ENCODE measurements at regions not wholly inside any gene's neighbourhood (a gene's known extent, or its start where the extent isn't known, plus 50 kb on each side); places are given as distances from the start of the nearest gene placed in this dataset.

DNA sequence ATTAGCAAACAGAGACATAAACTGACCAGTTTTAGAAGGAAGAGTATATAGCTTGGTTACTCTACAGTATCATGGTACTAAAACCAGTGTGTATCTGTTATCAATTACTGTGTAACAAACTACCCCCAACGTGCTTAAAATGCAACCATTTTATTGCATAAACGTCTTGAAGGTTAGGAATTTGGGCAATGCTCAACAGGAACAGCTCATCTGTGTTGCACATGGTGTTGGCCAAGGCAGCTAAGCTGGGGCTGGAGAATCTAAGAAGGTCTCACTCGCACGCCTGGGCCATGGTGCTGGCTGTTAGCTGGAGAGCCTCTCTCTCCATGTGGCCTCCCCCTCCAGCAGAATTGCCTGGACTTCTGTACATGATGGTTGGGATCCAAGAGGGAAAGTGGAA, 81.2 kb upstream of the THBS1 start:
- CTCF ChIA-PET, result no interaction called here

GRCh38 chr15:39501366-39502081, 79.4 kb upstream of the THBS1 start:
- TF ChIP-seq, protein P1, sequence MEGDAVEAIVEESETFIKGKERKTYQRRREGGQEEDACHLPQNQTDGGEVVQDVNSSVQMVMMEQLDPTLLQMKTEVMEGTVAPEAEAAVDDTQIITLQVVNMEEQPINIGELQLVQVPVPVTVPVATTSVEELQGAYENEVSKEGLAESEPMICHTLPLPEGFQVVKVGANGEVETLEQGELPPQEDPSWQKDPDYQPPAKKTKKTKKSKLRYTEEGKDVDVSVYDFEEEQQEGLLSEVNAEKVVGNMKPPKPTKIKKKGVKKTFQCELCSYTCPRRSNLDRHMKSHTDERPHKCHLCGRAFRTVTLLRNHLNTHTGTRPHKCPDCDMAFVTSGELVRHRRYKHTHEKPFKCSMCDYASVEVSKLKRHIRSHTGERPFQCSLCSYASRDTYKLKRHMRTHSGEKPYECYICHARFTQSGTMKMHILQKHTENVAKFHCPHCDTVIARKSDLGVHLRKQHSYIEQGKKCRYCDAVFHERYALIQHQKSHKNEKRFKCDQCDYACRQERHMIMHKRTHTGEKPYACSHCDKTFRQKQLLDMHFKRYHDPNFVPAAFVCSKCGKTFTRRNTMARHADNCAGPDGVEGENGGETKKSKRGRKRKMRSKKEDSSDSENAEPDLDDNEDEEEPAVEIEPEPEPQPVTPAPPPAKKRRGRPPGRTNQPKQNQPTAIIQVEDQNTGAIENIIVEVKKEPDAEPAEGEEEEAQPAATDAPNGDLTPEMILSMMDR (IDR thresholded peaks at IDR 0.05; ENCODE audit: control extremely low read depth, extremely low read depth, low read depth, missing control alignments), result no peak
- no peak for DNase-seq (ENCODE audit: extremely low spot score)
- ChIA-PET POLR2A (no interaction called here), CTCF (interaction anchor here (1.2 kb wide), 2 partner anchors 8 to 23 kb away, joined by 3 read pairs; no protein-coding TSS in a partner anchor)

More for the DNA sequence above, 81.2 kb upstream of the THBS1 start:
- POLR2A ChIA-PET, result no interaction called here
- TF ChIP-seq, protein P1 (IDR thresholded peaks at IDR 0.05; ENCODE audit: control extremely low read depth, extremely low read depth, low read depth, missing control alignments), result no peak
- no peak for DNase-seq (ENCODE audit: extremely low spot score)

- TF ChIP-seq, protein P1 (IDR thresholded peaks at IDR 0.05; ENCODE audit: control extremely low read depth, extremely low read depth, low read depth, missing control alignments), result no peak
- DNase-seq (ENCODE audit: extremely low spot score), result no peak
- POLR2A ChIA-PET, result no interaction called here
- CTCF ChIA-PET, result interaction anchor here (0.9 to 1.2 kb wide), 3 partner anchors 9 to 60 kb away, joined by 3 read pairs; no protein-coding TSS in a partner anchor
Observed at GRCh38 chr15:39502082-39502447, 78.8 kb upstream of the THBS1 start.

GRCh38 chr15:39502611-39503195, 78.2 kb upstream of the THBS1 start:
- DNase-seq (ENCODE audit: extremely low spot score), result no peak
- CTCF ChIA-PET, result interaction anchor here (0.9 to 1.2 kb wide), 3 partner anchors 9 to 61 kb away, joined by 3 read pairs; no protein-coding TSS in a partner anchor
- POLR2A ChIA-PET, result no interaction called here
- TF ChIP-seq, protein P1 (IDR thresholded peaks at IDR 0.05; ENCODE audit: control extremely low read depth, extremely low read depth, low read depth, missing control alignments), result no peak

GRCh38 chr15:39503526-39503925, 77.4 kb upstream of the THBS1 start:
- no peak for DNase-seq (ENCODE audit: extremely low spot score)
- ChIA-PET CTCF (no interaction called here), POLR2A (no interaction called here)
- TF ChIP-seq, protein P1 (IDR thresholded peaks at IDR 0.05; ENCODE audit: control extremely low read depth, extremely low read depth, low read depth, missing control alignments), result no peak

DNA sequence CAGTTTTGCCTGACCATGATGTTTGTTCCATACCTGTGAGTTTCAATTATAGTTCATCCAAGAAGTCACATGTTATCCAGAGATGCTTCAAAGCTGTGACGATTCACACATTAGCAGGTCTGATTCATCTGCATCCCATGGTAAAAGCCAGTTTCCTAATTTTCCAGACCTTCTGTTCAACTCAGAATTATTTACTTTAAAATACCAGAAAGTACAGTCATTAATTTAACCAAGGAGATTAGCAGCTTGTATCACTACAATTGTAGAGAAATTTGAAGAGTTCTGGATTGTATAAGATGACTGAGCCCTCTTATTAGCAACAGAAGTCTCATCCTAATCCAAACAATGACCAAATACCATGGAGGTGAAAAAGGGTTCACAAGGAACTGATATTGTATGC, 76.1 kb upstream of the THBS1 start:
- POLR2A ChIA-PET, result no interaction called here
- CTCF ChIA-PET, result interaction anchor here (0.9 kb wide), 1 partner anchor 21 kb away, joined by 3 read pairs; no protein-coding TSS in a partner anchor
- TF ChIP-seq, protein P1 (IDR thresholded peaks at IDR 0.05; ENCODE audit: control extremely low read depth, extremely low read depth, low read depth, missing control alignments), result no peak
- DNase-seq (ENCODE audit: extremely low spot score), result no peak

Measured in GM10248 (cell line).